Motor neuron (in vitro differentiated cells): ENCODE measurements at regions not wholly inside any gene's neighbourhood (a gene's known extent, or its start where the extent isn't known, plus 50 kb on each side); places are given as distances from the start of the nearest gene placed in this dataset.
"Not testable (repeated sequence)": the region's sequence is repeated elsewhere in the genome, so short reads cannot be mapped to it uniquely, and the experiment has no call there.

Experiments
- ATAC-seq, 8 experiments: fragments of 200-7000 bp; cut with Tn5 transposase; replicated peaks in 6 of 8; 2 replicates each; pipeline ENCODE4 v1.8.0; 2021; ENCODE audit warnings: mild to moderate bottlenecking in 8 of 8, moderate library complexity in 8 of 8
- H3K27ac ChIP-seq, 2 donors: fragments of 250-450 bp; sonication (Bioruptor Pico); 2 replicates each; pipeline ENCODE4 v1.9.0; 2021; ENCODE audit warnings: antibody characterized with exemption in 2 of 2, mild to moderate bottlenecking in 2 of 2, moderate library complexity in 1 of 2
- H3K4me1 ChIP-seq, 2 donors: fragments of 250-450 bp; sonication (Bioruptor Pico); replicated peaks in 1 of 2; 2 replicates each; pipeline ENCODE4 v1.6.1; 2021; ENCODE audit warnings: antibody characterized with exemption in 2 of 2, mild to moderate bottlenecking in 2 of 2, moderate library complexity in 1 of 2
- H3K4me3 ChIP-seq, 5 donors: fragments of 250-450 bp; sonication (Bioruptor Pico); 2 replicates each; pipeline ENCODE4 v1.9.0; 2021; ENCODE audit warnings: antibody characterized with exemption in 5 of 5, mild to moderate bottlenecking in 5 of 5, moderate library complexity in 4 of 5
- WGBS, 10 experiments: fragments of 450-650 bp; shearing (Covaris generic); methylation state at CpG; one replicate each; pipeline ENCODE4 v1.0.0; 2022; 5-methylcytosine and 5-hydroxymethylcytosine counted together
- in situ Hi-C, 9 experiments: fragments of 400-800 bp; cut with MboI; loops; one replicate each; pipeline ENCODE4 v1.15.0; 2021; ENCODE audit warnings: low sequenced_read_pairs in 9 of 9, low pct_unique_long_range_greater_than_20kb in 2 of 9; ENCODE audit not compliant: unreplicated experiment in 9 of 9

- Histone ChIP-seq H3K27ac (no peak overlapping the region), H3K4me3 (no peak overlapping the region), H3K4me1 (peaks cover 3 to 9% of the 10 kb centered on the region in 2 donors)
- ATAC-seq: no peak
- in situ Hi-C loops: no loop called here
- WGBS, 10 experiments: 47 to 94% (median 85%) methylated on average over 3 to 4 of the region's 4 CpGs
Observed at GRCh38 chr1:19024532-19024931, 68.1 kb upstream of the IFFO2 start.

GRCh38 chr1:19023787-19024186 lies 67.3 kb upstream of the IFFO2 start:
- no peak for ATAC-seq
- Histone ChIP-seq H3K27ac (no peak overlapping the region), H3K4me3 (no peak overlapping the region), H3K4me1 (peaks cover 3 to 9% of the 10 kb centered on the region in 2 donors)
- in situ Hi-C loops: no loop called here
- 31 to 100% (median 85%) methylated on average over 2 of the region's 2 CpGs for WGBS, 10 experiments

GRCh38 chr1:19021845-19022244 lies 65.4 kb upstream of the IFFO2 start:
- in situ Hi-C loops: no loop called here
- 0 to 100% (median 77%) methylated on average over 1 to 2 of the region's 2 CpGs; no CpG with 5 or more reads in 2 of the 10 experiments for WGBS, 10 experiments
- Histone ChIP-seq H3K4me3 (no peak overlapping the region), H3K4me1 (no peaks in the 10 kb centered on the region), H3K27ac (no peak overlapping the region)
- ATAC-seq: no peak

- 84 to 100% (median 96%) methylated on average over 2 to 4 of the region's 4 CpGs; no CpG with 5 or more reads in 5 of the 10 experiments for whole genome bisulfite sequencing, 10 experiments
- H3K4me1 ChIP-seq, in situ Hi-C loops, H3K4me3 ChIP-seq, H3K27ac ChIP-seq, ATAC-seq: not testable (repeated sequence)
Observed at GRCh38 chr1:19019288-19019687, 62.8 kb upstream of the IFFO2 start.

GRCh38 chr1:19015476-19015875 lies 59.0 kb upstream of the IFFO2 start:
- Histone ChIP-seq H3K4me1 (peaks cover 16 to 21% of the 10 kb centered on the region in 2 donors), H3K27ac (no peak overlapping the region), H3K4me3 (no peak overlapping the region)
- WGBS, 10 experiments: 53 to 96% (median 86%) methylated on average over 2 to 6 of the region's 6 CpGs; no CpG with 5 or more reads in 2 of the 10 experiments
- ATAC-seq: no peak
- in situ Hi-C loops: no loop called here

- no peak for ATAC-seq
- H3K4me3 ChIP-seq: no peak overlapping the region
- WGBS, 10 experiments: 33 to 90% (median 80%) methylated on average over 1 to 7 of the region's 7 CpGs; no CpG with 5 or more reads in 1 of the 10 experiments
- no peak overlapping the region for H3K27ac ChIP-seq
- in situ Hi-C loops: no loop called here
- H3K4me1 ChIP-seq: peaks cover 16 to 23% of the 10 kb centered on the region in 2 donors
Observed at GRCh38 chr1:19014765-19015164, 58.3 kb upstream of the IFFO2 start.

- ATAC-seq: no peak
- in situ Hi-C loops: no loop called here
- H3K4me1 ChIP-seq: peaks cover 16 to 23% of the 10 kb centered on the region in 2 donors
- WGBS, 10 experiments: 80 to 100% (median 91%) methylated on average over 3 to 15 of the region's 16 CpGs; no CpG with 5 or more reads in 3 of the 10 experiments
- H3K4me3 ChIP-seq: no peak overlapping the region
- H3K27ac ChIP-seq: no peak overlapping the region
Observed at GRCh38 chr1:19013826-19014548, 57.5 kb upstream of the IFFO2 start.

GRCh38 chr1:19011845-19012231 lies 55.4 kb upstream of the IFFO2 start:
- Histone ChIP-seq H3K4me3 (no peak overlapping the region), H3K27ac (peak overlapping the region in 1 of 2 donors; percentile 3), H3K4me1 (peaks cover 16 to 27% of the 10 kb centered on the region in 2 donors)
- WGBS, 10 experiments: 20 to 100% (median 63%) methylated on average over 1 to 6 of the region's 6 CpGs; no CpG with 5 or more reads in 3 of the 10 experiments
- in situ Hi-C loops: no loop called here
- peak in 1 of 8 experiments; percentile 5 for ATAC-seq

GRCh38 chr1:19010995-19011844 lies 54.7 kb upstream of the IFFO2 start:
- WGBS, 10 experiments: 0 to 42% (median 14%) methylated on average over 4 to 18 of the region's 22 CpGs; no CpG with 5 or more reads in 1 of the 10 experiments
- peak overlapping the region; percentile 48 to 80 for H3K27ac ChIP-seq
- in situ Hi-C loops: no loop called here
- peaks cover 16 to 27% of the 10 kb centered on the region in 2 donors for H3K4me1 ChIP-seq
- H3K4me3 ChIP-seq: no peak overlapping the region
- peak; percentile 82 to 92 (median 86) for ATAC-seq

GRCh38 chr1:19010503-19010902 lies 54.0 kb upstream of the IFFO2 start:
- in situ Hi-C loops: no loop called here

GRCh38 chr1:19009882-19010321 lies 53.4 kb upstream of the IFFO2 start:
- no peak overlapping the region for H3K4me3 ChIP-seq
- no peak overlapping the region for H3K27ac ChIP-seq
- 60 to 100% (median 87%) methylated on average over 2 to 6 of the region's 8 CpGs; no CpG with 5 or more reads in 3 of the 10 experiments for WGBS, 10 experiments
- no peak for ATAC-seq
- peaks cover 16 to 27% of the 10 kb centered on the region in 2 donors for H3K4me1 ChIP-seq
- in situ Hi-C loops: no loop called here

More at GRCh38 chr1:19010503-19010902, 54.0 kb upstream of the IFFO2 start:
- H3K4me1 ChIP-seq: peaks cover 16 to 27% of the 10 kb centered on the region in 2 donors
- peak in 2 of 8 experiments; percentile 1 to 2 for ATAC-seq
- H3K27ac ChIP-seq: peak overlapping the region; percentile 48 to 80
- WGBS, 10 experiments: 67 to 100% (median 90%) methylated on average over 1 to 4 of the region's 4 CpGs; no CpG with 5 or more reads in 5 of the 10 experiments
- H3K4me3 ChIP-seq: no peak overlapping the region

GRCh38 chr1:19009126-19009881 lies 52.8 kb upstream of the IFFO2 start:
- no peak for ATAC-seq
- Histone ChIP-seq H3K4me1 (peaks cover 16 to 27% of the 10 kb centered on the region in 2 donors), H3K27ac (no peak overlapping the region), H3K4me3 (no peak overlapping the region)
- in situ Hi-C loops: no loop called here
- 67 to 85% (median 78%) methylated on average over 6 to 11 of the region's 17 CpGs; no CpG with 5 or more reads in 5 of the 10 experiments for WGBS, 10 experiments
